ENCODE measurements at regions not wholly inside any gene's neighbourhood (a gene's known extent, or its start where the extent isn't known, plus 50 kb on each side); places are given as distances from the start of the nearest gene placed in this dataset.
"Not testable (repeated sequence)": the region's sequence is repeated elsewhere in the genome, so short reads cannot be mapped to it uniquely, and the experiment has no call there.

GRCh38 chr10:9855451-9855850 lies 1162.2 kb upstream of the CELF2 start:
- not testable (repeated sequence) for H3K4me3 Mint-ChIP-seq; ATAC-seq; H3K4me1 Mint-ChIP-seq; H3K27me3 Mint-ChIP-seq; DNase-seq; H3K9me3 ChIP-seq (ENCODE audit: control insufficient read depth, low read length, poor library complexity, severe bottlenecking); H3K27ac Mint-ChIP-seq; H3K36me3 Mint-ChIP-seq (ENCODE audit: low read depth)

GRCh38 chr10:9858816-9859215 lies 1158.9 kb upstream of the CELF2 start:
- Mint-ChIP-seq H3K36me3 (ENCODE audit: low read depth) (no peaks in the 10 kb centered on the region), H3K27me3 (no peaks in the 10 kb centered on the region), H3K4me1 (no peaks in the 10 kb centered on the region), H3K27ac (no peak overlapping the region), H3K4me3 (no peak overlapping the region)
- H3K9me3 ChIP-seq (ENCODE audit: control insufficient read depth, low read length, poor library complexity, severe bottlenecking): no peaks in the 10 kb centered on the region
- no peak for DNase-seq
- no peak for ATAC-seq

GRCh38 chr10:9860045-9860444 lies 1157.6 kb upstream of the CELF2 start:
- no peak for ATAC-seq
- Mint-ChIP-seq H3K4me1 (no peaks in the 10 kb centered on the region), H3K27ac (no peak overlapping the region), H3K27me3 (no peaks in the 10 kb centered on the region), H3K4me3 (no peak overlapping the region), H3K36me3 (ENCODE audit: low read depth) (no peaks in the 10 kb centered on the region)
- H3K9me3 ChIP-seq (ENCODE audit: control insufficient read depth, low read length, poor library complexity, severe bottlenecking): no peaks in the 10 kb centered on the region
- no peak for DNase-seq

DNA sequence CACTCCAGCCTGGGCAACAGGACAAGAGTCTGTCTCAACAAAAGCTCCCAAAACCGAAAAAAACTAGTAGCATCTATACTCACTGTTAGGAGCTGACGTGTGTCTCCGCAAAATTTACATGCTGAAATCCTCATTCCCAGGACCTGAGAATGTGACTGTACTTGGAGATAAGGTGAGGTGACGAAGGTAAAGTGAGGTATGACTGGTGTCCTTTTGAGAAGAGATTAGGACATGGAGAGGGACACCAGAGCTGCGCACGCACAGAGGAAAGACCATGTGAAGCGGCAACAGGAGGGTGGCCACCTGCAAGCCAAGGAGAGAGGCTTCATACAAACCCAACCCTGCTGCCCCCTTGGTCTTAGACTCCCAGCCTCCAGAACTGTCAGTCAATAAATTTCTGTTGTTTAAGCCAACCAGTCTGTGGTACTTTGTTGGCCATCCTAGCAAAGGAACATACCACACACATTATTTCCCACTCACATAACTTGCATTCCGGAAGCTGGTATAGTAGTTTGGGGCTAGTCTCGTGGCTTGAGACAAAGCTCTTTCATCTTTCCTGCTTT lies 1154.0 kb upstream of the CELF2 start:
- no peaks in the 10 kb centered on the region for H3K9me3 ChIP-seq (ENCODE audit: control insufficient read depth, low read length, poor library complexity, severe bottlenecking)
- Mint-ChIP-seq H3K27me3 (peaks cover 12% of the 10 kb centered on the region), H3K4me3 (no peak overlapping the region), H3K36me3 (ENCODE audit: low read depth) (no peaks in the 10 kb centered on the region), H3K4me1 (no peaks in the 10 kb centered on the region), H3K27ac (no peak overlapping the region)
- ATAC-seq (no peak), DNase-seq (no peak)

DNA sequence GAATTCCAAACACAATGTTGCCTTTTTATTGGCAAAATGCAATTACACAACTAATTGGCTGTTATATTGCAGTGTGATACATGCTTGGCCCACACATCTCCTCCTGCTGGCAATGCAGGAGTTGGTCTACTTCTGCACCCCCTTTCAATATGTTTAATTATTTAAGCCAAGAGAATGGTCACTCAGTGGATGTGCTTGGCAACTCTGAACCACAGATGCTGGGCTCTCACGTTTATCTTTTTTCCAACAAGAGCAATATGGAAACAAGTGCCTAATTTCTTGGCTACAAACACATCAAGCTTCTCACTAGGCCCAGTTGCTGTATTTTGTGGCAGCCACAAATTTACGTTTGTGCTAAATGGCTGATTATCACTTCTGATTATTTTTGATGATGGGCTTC lies 1149.2 kb upstream of the CELF2 start:
- no peak overlapping the region for H3K4me3 Mint-ChIP-seq

DNA sequence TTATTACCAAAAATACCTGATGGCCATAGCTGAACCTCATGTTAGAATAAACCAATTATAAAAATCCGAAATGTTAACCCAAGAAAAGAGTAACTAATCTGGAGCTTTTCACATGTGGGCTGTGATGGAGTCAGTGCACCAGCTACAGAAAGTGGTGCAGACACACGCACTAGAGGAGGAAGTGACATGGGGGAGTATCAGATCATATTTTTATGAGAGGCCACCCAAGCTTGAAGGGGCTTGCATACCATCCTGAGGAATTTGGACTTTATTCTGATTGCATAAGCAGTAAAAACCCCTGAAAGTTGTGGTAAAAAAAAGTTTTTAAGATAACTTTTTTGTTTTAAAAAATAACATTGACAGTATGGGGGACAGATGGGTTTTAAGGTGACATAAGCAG lies 1148.5 kb upstream of the CELF2 start:
- no peaks in the 10 kb centered on the region for H3K9me3 ChIP-seq (ENCODE audit: control insufficient read depth, low read length, poor library complexity, severe bottlenecking)
- no peak for DNase-seq
- Mint-ChIP-seq H3K4me1 (no peaks in the 10 kb centered on the region), H3K27ac (no peak overlapping the region), H3K36me3 (ENCODE audit: low read depth) (no peaks in the 10 kb centered on the region), H3K27me3 (peaks cover 17% of the 10 kb centered on the region), H3K4me3 (no peak overlapping the region)
- no peak for ATAC-seq

More for the DNA sequence above, 1149.2 kb upstream of the CELF2 start:
- Mint-ChIP-seq H3K27me3 (peaks cover 17% of the 10 kb centered on the region), H3K4me1 (no peaks in the 10 kb centered on the region), H3K36me3 (ENCODE audit: low read depth) (no peaks in the 10 kb centered on the region), H3K27ac (no peak overlapping the region)
- ATAC-seq (no peak), DNase-seq (no peak)
- H3K9me3 ChIP-seq (ENCODE audit: control insufficient read depth, low read length, poor library complexity, severe bottlenecking): no peaks in the 10 kb centered on the region

- Mint-ChIP-seq H3K4me3 (no peak overlapping the region), H3K4me1 (no peaks in the 10 kb centered on the region), H3K36me3 (ENCODE audit: low read depth) (no peaks in the 10 kb centered on the region), H3K27me3 (peaks cover 17% of the 10 kb centered on the region), H3K27ac (no peak overlapping the region)
- no peak for DNase-seq
- no peak for ATAC-seq
- no peaks in the 10 kb centered on the region for H3K9me3 ChIP-seq (ENCODE audit: control insufficient read depth, low read length, poor library complexity, severe bottlenecking)
Observed at GRCh38 chr10:9869606-9870176, 1148.0 kb upstream of the CELF2 start.

DNA sequence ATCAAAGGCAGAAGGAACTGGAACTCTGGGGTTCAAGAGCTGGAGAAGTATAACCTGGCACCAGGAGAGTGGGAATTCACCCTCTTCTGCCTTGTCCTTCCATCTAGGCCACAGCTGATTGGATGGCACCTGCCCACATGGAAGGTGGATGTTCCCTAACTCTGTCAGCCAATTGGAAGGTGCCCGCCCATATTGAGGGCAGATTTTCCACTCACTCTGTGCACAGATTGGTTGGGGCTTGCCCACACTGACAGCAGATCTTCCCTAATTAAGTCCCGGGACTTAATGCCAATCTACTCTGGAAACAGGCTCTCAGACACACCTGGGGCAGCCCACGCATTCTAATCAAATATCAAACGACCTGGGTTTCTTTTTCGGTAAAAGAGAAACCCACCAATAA lies 1142.3 kb upstream of the CELF2 start:
- Mint-ChIP-seq H3K36me3 (ENCODE audit: low read depth) (no peaks in the 10 kb centered on the region), H3K27ac (no peak overlapping the region), H3K4me3 (no peak overlapping the region), H3K4me1 (no peaks in the 10 kb centered on the region), H3K27me3 (no peaks in the 10 kb centered on the region)
- DNase-seq (no peak), ATAC-seq (no peak)
- H3K9me3 ChIP-seq (ENCODE audit: control insufficient read depth, low read length, poor library complexity, severe bottlenecking): no peaks in the 10 kb centered on the region

- Mint-ChIP-seq H3K4me3 (no peak overlapping the region), H3K36me3 (ENCODE audit: low read depth) (no peaks in the 10 kb centered on the region), H3K27me3 (no peaks in the 10 kb centered on the region), H3K27ac (no peak overlapping the region), H3K4me1 (no peaks in the 10 kb centered on the region)
- ATAC-seq (no peak), DNase-seq (no peak)
- H3K9me3 ChIP-seq (ENCODE audit: control insufficient read depth, low read length, poor library complexity, severe bottlenecking): no peaks in the 10 kb centered on the region
Observed at GRCh38 chr10:9877978-9878377, 1139.7 kb upstream of the CELF2 start.

DNA sequence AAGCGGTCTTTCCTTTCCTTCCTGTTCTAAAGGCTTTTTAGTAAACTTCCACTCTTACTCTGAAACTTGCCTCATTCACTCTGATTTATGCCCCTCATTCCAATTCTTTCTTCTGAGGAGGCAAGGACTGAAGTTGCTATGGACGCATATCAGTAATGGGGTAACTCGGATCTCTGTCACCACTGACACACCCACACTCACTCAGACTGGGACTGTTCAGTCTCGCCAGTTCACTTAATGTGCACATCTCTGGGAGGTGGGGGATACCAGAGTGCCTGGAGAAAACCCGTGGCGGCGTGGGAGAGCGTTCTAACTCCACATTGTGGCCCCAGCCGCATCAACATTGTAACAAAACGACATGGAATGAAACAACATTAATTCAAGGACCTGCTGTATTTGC lies 1139.3 kb upstream of the CELF2 start:
- DNase-seq (no peak), ATAC-seq (no peak)
- H3K9me3 ChIP-seq (ENCODE audit: control insufficient read depth, low read length, poor library complexity, severe bottlenecking): no peaks in the 10 kb centered on the region
- no peaks in the 10 kb centered on the region for H3K4me1 Mint-ChIP-seq
- H3K27me3 Mint-ChIP-seq: no peaks in the 10 kb centered on the region
- no peaks in the 10 kb centered on the region for H3K36me3 Mint-ChIP-seq (ENCODE audit: low read depth)
- H3K27ac Mint-ChIP-seq: no peak overlapping the region
- no peak overlapping the region for H3K4me3 Mint-ChIP-seq

GRCh38 chr10:9885761-9886160 lies 1131.9 kb upstream of the CELF2 start:
- Mint-ChIP-seq H3K27ac (no peak overlapping the region), H3K4me1 (no peaks in the 10 kb centered on the region), H3K27me3 (peaks cover 2% of the 10 kb centered on the region), H3K36me3 (ENCODE audit: low read depth) (no peaks in the 10 kb centered on the region), H3K4me3 (no peak overlapping the region)
- ATAC-seq (no peak), DNase-seq (no peak)
- H3K9me3 ChIP-seq (ENCODE audit: control insufficient read depth, low read length, poor library complexity, severe bottlenecking): no peaks in the 10 kb centered on the region

DNA sequence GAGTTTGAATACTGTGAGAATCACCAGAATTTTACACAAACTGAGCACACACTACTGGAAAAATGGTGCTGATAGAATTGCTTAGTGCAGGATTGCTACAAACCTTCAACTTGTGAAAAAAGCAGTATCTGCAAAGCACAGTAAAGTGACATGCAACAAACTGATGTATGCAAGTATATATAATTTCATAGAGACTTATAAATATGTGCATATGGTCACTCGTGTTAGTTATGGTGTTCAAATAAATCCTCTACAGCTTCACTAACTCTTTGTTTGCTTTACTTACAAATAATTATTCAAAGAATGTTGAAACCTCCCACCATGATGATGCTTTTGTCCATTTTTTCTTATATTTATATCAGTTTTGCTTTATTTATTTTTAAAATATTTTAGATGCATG lies 1130.9 kb upstream of the CELF2 start:
- ATAC-seq: no peak
- H3K27ac Mint-ChIP-seq: no peak overlapping the region

DNA sequence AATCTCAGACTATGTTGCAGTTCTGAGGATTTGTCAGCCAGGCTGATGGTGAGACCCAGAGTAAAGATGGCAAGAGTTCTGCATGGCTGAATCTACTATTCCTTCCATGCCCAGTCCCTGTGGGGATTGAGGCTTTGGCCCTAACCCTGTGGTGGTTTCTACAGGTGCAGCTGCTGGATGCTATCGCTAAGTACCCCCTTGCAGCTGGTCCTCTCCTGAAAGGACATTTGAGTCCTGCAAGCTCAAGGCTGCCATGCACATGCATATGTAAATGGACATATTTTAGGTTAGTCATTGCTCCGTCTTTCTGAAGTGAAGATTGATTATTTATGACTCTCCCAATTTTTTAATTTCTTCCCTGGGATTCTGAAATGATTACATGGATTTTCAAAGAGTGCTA lies 1122.2 kb upstream of the CELF2 start:
- DNase-seq (no peak), ATAC-seq (no peak)
- Mint-ChIP-seq H3K27me3 (peaks cover 13% of the 10 kb centered on the region), H3K36me3 (ENCODE audit: low read depth) (no peaks in the 10 kb centered on the region), H3K27ac (no peak overlapping the region), H3K4me3 (no peak overlapping the region), H3K4me1 (no peaks in the 10 kb centered on the region)
- H3K9me3 ChIP-seq (ENCODE audit: control insufficient read depth, low read length, poor library complexity, severe bottlenecking): no peaks in the 10 kb centered on the region

More for the DNA sequence above, 1130.9 kb upstream of the CELF2 start:
- H3K4me1 Mint-ChIP-seq: no peaks in the 10 kb centered on the region
- no peaks in the 10 kb centered on the region for H3K9me3 ChIP-seq (ENCODE audit: control insufficient read depth, low read length, poor library complexity, severe bottlenecking)
- DNase-seq: no peak
- no peaks in the 10 kb centered on the region for H3K36me3 Mint-ChIP-seq (ENCODE audit: low read depth)
- H3K27me3 Mint-ChIP-seq: peaks cover 5% of the 10 kb centered on the region
- H3K4me3 Mint-ChIP-seq: no peak overlapping the region

- Mint-ChIP-seq H3K4me3 (no peak overlapping the region), H3K27me3 (peaks cover 9% of the 10 kb centered on the region), H3K4me1 (no peaks in the 10 kb centered on the region), H3K27ac (no peak overlapping the region), H3K36me3 (ENCODE audit: low read depth) (no peaks in the 10 kb centered on the region)
- DNase-seq (no peak), ATAC-seq (no peak)
- H3K9me3 ChIP-seq (ENCODE audit: control insufficient read depth, low read length, poor library complexity, severe bottlenecking): no peaks in the 10 kb centered on the region
Observed at GRCh38 chr10:9895981-9896380, 1121.7 kb upstream of the CELF2 start.
